ENCODE measurements at regions not wholly inside any gene's neighbourhood (a gene's known extent, or its start where the extent isn't known, plus 50 kb on each side); places are given as distances from the start of the nearest gene placed in this dataset.

DNA sequence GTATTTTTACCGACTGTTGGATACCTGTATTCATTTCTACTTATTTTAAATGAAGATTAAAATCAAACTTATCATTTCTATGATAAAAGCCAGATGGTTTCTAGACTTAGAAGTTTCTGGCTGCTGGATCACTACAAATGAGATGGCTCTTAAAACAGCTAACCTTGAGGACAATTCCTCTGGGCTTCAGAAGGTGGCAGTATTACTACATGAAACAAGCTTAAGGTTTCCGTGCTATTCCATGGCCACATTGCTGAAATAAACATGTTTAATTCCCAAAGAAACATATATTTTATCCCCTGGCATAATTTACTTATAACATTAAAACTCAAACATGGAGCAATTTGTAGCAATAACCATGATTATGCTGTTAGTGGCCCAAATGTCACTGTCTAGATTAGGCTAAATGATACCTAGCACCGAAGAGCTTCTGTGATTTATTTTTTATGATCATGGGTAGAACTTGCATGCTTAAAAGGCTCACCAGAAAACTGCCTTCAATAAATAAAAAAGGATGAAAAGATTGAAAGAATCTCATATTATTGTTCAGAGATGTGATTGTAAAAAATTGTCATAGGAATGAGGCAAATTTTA lies 204.0 kb upstream of the NANOGP8 start:
- H3K9me3 Mint-ChIP-seq: peaks cover 3 to 5% of the 10 kb centered on the region in 2 experiments; a peak in 3 of 5 replicates
- H2AK5ac ChIP-seq (ENCODE audit: insufficient read length, low read length): no peak overlapping the region
- H3K4ac ChIP-seq (ENCODE audit: low read depth, low read length): no peak overlapping the region
- H3K9me3 ChIP-seq (ENCODE audit: control insufficient read depth, low read depth, low read length): no peaks in the 10 kb centered on the region
- DNase-seq: no peak
- peaks cover 2% of the 10 kb centered on the region; the same call in 1 of the 2 replicates for H3K4me1 ChIP-seq (ENCODE audit: insufficient read depth, low read length)
- peak; percentile 87 for TF ChIP-seq CTCF (conservative IDR thresholded peaks at IDR 0.05)
- H3K36me3 Mint-ChIP-seq (ENCODE audit: insufficient read depth in 1 of 3, low read depth in 3 of 3): peaks cover 0 to 5% (median 4%) of the 10 kb centered on the region in 3 experiments; a peak in 3 of 7 replicates
- no peak overlapping the region for H2BK15ac ChIP-seq (ENCODE audit: low read depth, low read length)
- no peak overlapping the region for H3K56ac ChIP-seq (ENCODE audit: insufficient read length, low read depth, low read length)
- no peak overlapping the region for H3K23ac ChIP-seq (ENCODE audit: insufficient read length, low read depth, low read length)
- no peaks in the 10 kb centered on the region for H3K79me1 ChIP-seq (ENCODE audit: insufficient read depth, low read depth, low read length, poor library complexity, severe bottlenecking)
- no peaks in the 10 kb centered on the region for H4K20me1 ChIP-seq (ENCODE audit: control insufficient read depth, insufficient read depth, insufficient read length)
- H3K79me2 ChIP-seq (ENCODE audit: insufficient read depth, low read length): no peaks in the 10 kb centered on the region
- no peak overlapping the region for H2BK12ac ChIP-seq (ENCODE audit: insufficient read length, low read depth, low read length)
- H3K4me3 Mint-ChIP-seq: no peak overlapping the region
- H3K23me2 ChIP-seq (ENCODE audit: insufficient read length, low read depth, low read length, poor library complexity, severe bottlenecking): no peaks in the 10 kb centered on the region
- H3K18ac ChIP-seq (ENCODE audit: insufficient read length, low read depth, low read length): no peak overlapping the region
- peaks cover 0 to 5% of the 10 kb centered on the region in 2 experiments; a peak in 2 of 4 replicates for H3K4me1 Mint-ChIP-seq
- H3T11ph ChIP-seq (ENCODE audit: low read length): no peak overlapping the region
- no peak overlapping the region for H3K4me2 ChIP-seq (ENCODE audit: insufficient read depth, insufficient read length, low read length)
- H4K8ac ChIP-seq (replicated peaks; ENCODE audit: insufficient read length, low read depth, low read length): no peak overlapping the region
- H3K27me3 Mint-ChIP-seq (ENCODE audit: low read depth): no peaks in the 10 kb centered on the region
- no peak overlapping the region for H4K91ac ChIP-seq (ENCODE audit: insufficient read length, low read depth, low read length)
- H4K5ac ChIP-seq (ENCODE audit: insufficient read length, low read depth, low read length): no peak overlapping the region
- no peak overlapping the region for H2BK120ac ChIP-seq (ENCODE audit: low read depth, low read length, poor library complexity, severe bottlenecking)
- no peak overlapping the region for H2AFZ ChIP-seq (ENCODE audit: low read length)
- no peak overlapping the region for H2BK20ac ChIP-seq (ENCODE audit: low read depth, low read length, poor library complexity, severe bottlenecking)
- H3K27me3 ChIP-seq (ENCODE audit: insufficient read depth, low read length): no peaks in the 10 kb centered on the region
- H3K27ac Mint-ChIP-seq: no peak overlapping the region
- H3K9ac ChIP-seq (ENCODE audit: extremely low read depth, insufficient read length, low read length): no peak overlapping the region
- no peak overlapping the region for H3K27ac ChIP-seq (ENCODE audit: insufficient read length, low read depth, low read length)
- no CpG with 5 or more reads among the region's 3 CpGs for WGBS (ENCODE audit: extremely low coverage, insufficient read length, low lambda C conversion rate)
- no peak overlapping the region for H3K14ac ChIP-seq (ENCODE audit: insufficient read depth, low read length)
- no peak overlapping the region for H2BK5ac ChIP-seq (ENCODE audit: insufficient read length, low read length)
